HG02678 (cell line): ENCODE measurements at regions not wholly inside any gene's neighbourhood (a gene's known extent, or its start where the extent isn't known, plus 50 kb on each side); places are given as distances from the start of the nearest gene placed in this dataset.

Source experiments
- ATAC-seq: cut with Tn5 transposase; IDR thresholded peaks from one replicate; pipeline ENCODE4 v1.9.1; 2021; ENCODE audit warnings: mild to moderate bottlenecking, moderate library complexity; ENCODE audit not compliant: unreplicated experiment

- ATAC-seq, result no peak
Observed at GRCh38 chr3:19725000-19725399, 209.0 kb downstream of the EFHB start.

GRCh38 chr3:19717736-19718135 lies 216.3 kb downstream of the EFHB start:
- no peak for ATAC-seq

GRCh38 chr3:19711160-19711782 lies 222.7 kb downstream of the EFHB start:
- ATAC-seq, result no peak

- ATAC-seq, result no peak
Observed at GRCh38 chr3:19702416-19703078, 231.5 kb downstream of the EFHB start.

GRCh38 chr3:19688767-19689166 lies 245.2 kb downstream of the EFHB start:
- ATAC-seq, result no peak

DNA sequence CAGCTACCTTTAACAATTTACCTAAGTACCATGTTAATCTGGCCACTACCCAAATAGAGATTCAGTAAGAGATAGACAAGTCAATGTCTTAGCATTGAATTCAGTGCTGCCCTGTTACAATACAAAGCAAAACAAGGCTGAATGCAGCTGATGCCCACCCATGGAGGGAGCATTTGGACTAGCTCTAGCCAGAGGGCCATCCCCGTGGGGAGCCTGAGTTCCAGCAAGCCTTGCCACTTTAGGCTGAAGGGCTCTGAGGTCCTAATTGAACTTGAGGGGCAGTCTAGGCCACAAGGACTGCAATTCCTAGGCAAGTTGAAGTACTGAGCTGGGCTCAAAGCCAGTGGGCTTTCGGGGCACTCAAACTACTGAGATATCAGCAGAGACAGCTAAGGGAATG lies 265.9 kb downstream of the EFHB start:
- no peak for ATAC-seq

DNA sequence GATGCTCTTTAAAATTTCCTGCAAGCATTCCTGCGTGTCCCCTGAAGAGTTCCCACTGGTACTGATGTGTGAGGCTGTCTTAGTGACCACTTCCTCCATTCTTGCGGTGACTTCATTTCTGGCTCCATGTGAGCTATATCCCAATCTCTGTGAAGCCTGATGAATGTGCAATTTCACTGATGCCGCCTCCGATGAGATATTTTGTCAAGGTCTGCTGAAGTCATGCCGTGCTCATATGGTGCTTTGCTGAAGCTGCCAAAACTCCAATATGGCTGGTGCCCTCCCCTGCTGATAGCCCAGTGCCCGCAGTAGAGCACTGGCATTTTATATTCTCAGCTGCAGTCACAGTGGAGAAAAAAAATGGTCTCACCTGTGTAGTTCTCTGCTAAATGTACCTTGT lies 271.5 kb downstream of the EFHB start:
- ATAC-seq, result no peak

GRCh38 chr3:19652336-19652735 lies 281.7 kb downstream of the EFHB start:
- no peak for ATAC-seq

- no peak for ATAC-seq
Observed at GRCh38 chr3:19645093-19645492, 288.9 kb downstream of the EFHB start.

- peak; percentile 67 for ATAC-seq
Observed at GRCh38 chr3:19644405-19644804, 289.6 kb downstream of the EFHB start.

GRCh38 chr3:19641408-19641807 lies 292.6 kb downstream of the EFHB start:
- no peak for ATAC-seq

DNA sequence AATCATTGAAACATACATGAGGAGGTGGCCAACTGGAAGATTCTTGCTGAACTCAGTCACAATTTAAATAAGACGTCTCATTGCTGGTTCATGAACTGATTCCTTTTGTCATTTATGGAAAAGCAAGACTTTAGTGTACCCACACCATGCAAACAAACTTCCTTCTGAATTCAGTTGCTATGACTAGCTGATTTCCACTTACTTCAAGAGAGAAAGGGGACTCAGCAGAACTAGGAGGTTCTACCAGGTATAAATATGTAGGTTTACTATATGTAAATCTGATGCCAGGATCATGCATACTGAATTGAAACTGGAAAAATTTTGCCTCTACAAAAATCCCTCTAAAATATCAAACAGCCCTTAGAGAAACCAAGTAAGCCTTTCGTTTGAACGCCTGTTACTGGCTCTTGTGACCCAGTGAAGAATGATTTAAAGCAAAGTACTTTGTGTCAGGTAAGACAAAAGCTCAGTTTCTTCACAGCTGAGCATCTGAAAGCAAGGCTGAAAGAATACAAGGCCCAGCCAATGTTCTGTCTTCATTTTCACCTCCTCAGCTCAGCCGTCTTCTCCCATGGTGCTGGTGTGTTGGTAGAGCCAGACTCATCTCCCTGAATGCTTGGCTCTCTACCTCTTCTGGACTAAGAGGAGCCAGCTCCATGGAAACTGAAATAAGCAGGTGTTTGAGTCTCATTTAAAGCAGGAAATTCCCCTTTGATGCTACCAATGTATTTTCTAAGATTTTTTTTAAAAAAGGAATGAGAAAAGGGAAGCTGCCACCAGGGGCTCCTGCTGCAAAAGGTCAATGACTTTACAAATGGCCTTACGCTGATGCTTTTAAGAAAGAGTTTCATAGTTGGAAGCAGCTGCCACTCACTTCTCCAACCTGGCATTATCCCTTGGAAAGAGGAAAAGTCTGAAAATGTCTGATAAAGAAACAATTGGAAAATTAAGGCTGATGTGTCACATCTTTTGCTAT lies 301.6 kb downstream of the EFHB start:
- no peak for ATAC-seq

DNA sequence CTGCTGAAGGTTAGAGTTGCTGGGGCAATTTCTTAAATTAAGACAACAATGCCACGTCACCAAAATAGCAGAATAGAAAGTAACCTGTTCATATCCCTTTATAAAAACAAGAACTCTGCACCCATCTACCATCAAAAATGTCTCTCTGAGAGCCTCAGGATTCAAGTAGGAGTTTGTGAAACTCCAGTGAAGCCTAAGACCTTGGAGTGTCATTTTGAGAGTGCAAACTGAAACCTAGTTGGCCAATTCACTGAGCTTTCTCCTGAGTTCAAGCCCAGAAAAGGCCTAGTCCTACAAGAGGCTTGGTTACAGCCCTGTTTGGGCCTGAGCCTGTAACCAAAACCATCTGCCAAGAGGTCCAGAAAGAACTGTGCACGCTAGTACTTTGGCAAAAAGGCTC lies 335.1 kb downstream of the EFHB start:
- peak; percentile 70 for ATAC-seq

DNA sequence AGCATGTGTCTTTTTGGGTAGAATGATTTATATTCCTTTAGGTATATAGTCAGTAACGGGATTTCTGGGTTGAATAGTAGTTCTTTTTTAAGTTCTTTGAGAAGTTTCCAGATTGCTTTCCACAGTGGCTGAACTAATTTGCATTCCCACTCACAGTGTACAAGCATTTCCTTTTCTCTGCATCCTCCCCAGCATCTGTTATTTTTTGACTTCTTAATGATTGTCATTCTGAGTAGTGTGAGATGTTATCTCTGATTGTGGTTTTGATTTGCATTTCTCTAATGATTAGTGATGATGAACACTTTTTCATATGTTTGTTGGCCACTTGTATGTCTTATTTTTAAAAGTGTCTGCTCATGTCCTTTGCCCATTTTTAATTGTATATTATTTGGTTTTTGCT lies 337.6 kb downstream of the EFHB start:
- peak; percentile 81 for ATAC-seq

GRCh38 chr3:19595884-19596283 lies 338.1 kb downstream of the EFHB start:
- ATAC-seq, result no peak
